Stimulated activated CD8-positive, alpha-beta memory T cell treated with anti-CD3 and anti-CD28 coated beads, Interleukin-12 subunit alpha, Interleukin-12 subunit beta, amount 100 ng/mL, for 24 hours (primary cell): ENCODE measurements at regions not wholly inside any gene's neighbourhood (a gene's known extent, or its start where the extent isn't known, plus 50 kb on each side); places are given as distances from the start of the nearest gene placed in this dataset.
"Not testable (repeated sequence)": the region's sequence is repeated elsewhere in the genome, so short reads cannot be mapped to it uniquely, and the experiment has no call there.

Source experiments
- DNase-seq: peaks from one replicate; pipeline ENCODE4 v3.0.0-alpha.2; 2020; ENCODE audit errors: extremely low read depth

- no peak for DNase-seq
Measured at GRCh38 chr20:59460352-59460751, 144.0 kb upstream of the PHACTR3 start.

- no peak for DNase-seq
Measured at GRCh38 chr20:59461526-59461925, 142.8 kb upstream of the PHACTR3 start.

- no peak for DNase-seq
Measured at GRCh38 chr20:59462249-59462648, 142.1 kb upstream of the PHACTR3 start.

- DNase-seq: no peak
Measured at GRCh38 chr20:59463541-59463940, 140.8 kb upstream of the PHACTR3 start.

GRCh38 chr20:59466107-59466815 is 138.1 kb upstream of the PHACTR3 start:
- no peak for DNase-seq

GRCh38 chr20:59468831-59469230 is 135.5 kb upstream of the PHACTR3 start:
- DNase-seq: no peak

- DNase-seq: no peak
Measured at GRCh38 chr20:59469267-59470252, 134.8 kb upstream of the PHACTR3 start.

- DNase-seq: no peak
Measured at GRCh38 chr20:59470521-59470920, 133.8 kb upstream of the PHACTR3 start.

GRCh38 chr20:59471653-59472421 is 132.5 kb upstream of the PHACTR3 start:
- DNase-seq: no peak

GRCh38 chr20:59473742-59474141 is 130.6 kb upstream of the PHACTR3 start:
- DNase-seq: no peak

GRCh38 chr20:59481067-59481466 is 123.3 kb upstream of the PHACTR3 start:
- DNase-seq: no peak

GRCh38 chr20:59481477-59482018 is 122.8 kb upstream of the PHACTR3 start:
- no peak for DNase-seq

- DNase-seq: no peak
Measured at GRCh38 chr20:59482351-59483187, 121.8 kb upstream of the PHACTR3 start.

GRCh38 chr20:59483481-59483880 is 120.9 kb upstream of the PHACTR3 start:
- DNase-seq: no peak

- no peak for DNase-seq
Measured at GRCh38 chr20:59484228-59484627, 120.1 kb upstream of the PHACTR3 start.

- DNase-seq: no peak
Measured at GRCh38 chr20:59485576-59486454, 118.5 kb upstream of the PHACTR3 start.

- DNase-seq: not testable (repeated sequence)
Measured at GRCh38 chr20:59488459-59488858, 115.9 kb upstream of the PHACTR3 start.

GRCh38 chr20:59490196-59491004 is 113.9 kb upstream of the PHACTR3 start:
- DNase-seq: not testable (repeated sequence)

GRCh38 chr20:59491884-59492283 is 112.5 kb upstream of the PHACTR3 start:
- DNase-seq: no peak
